22Rv1 (cell line): ENCODE measurements at regions not wholly inside any gene's neighbourhood (a gene's known extent, or its start where the extent isn't known, plus 50 kb on each side); places are given as distances from the start of the nearest gene placed in this dataset.
A peak's percentile ranks its signal among the peaks of the same experiment; 100 is the strongest.

Experiments
- H3K27ac ChIP-seq: fragments of 450-650 bp; 2 replicates; pipeline ENCODE4 v1.5.1; 2017
- ZFX ChIP-seq: fragments of 450-650 bp; IDR thresholded peaks from 2 replicates; pipeline ENCODE4 v1.6.1; 2017; ENCODE audit warnings: antibody characterized with exemption, borderline replicate concordance
- TF ChIP-seq, protein P1 (sequence below): fragments of 450-650 bp; IDR thresholded peaks from 2 replicates; pipeline ENCODE4 v1.5.1; 2017; ENCODE audit warnings: mild to moderate bottlenecking

DNA sequence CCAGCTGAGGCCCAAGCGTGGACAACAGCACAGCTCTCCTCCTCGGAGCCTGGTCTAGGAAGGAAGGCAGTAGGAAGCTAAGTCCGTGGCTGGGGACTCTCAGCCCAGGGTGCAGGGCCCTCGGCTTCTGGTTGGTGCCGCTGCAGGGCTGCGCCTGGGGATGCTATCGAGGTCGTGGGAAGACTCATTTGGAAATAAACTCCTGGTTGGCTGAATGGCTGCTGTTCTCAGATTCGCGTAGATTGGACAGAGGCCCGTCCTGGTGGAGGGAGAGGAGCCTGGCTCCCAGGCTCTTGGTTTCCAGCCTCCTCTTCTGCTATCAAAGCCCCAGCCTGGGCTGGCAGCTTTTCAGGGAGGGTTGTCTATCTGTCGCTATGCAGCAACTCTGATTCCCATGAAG, 152.6 kb upstream of the FZD8 start:
- TF ChIP-seq ZFX, result no peak
- TF ChIP-seq, protein P1, sequence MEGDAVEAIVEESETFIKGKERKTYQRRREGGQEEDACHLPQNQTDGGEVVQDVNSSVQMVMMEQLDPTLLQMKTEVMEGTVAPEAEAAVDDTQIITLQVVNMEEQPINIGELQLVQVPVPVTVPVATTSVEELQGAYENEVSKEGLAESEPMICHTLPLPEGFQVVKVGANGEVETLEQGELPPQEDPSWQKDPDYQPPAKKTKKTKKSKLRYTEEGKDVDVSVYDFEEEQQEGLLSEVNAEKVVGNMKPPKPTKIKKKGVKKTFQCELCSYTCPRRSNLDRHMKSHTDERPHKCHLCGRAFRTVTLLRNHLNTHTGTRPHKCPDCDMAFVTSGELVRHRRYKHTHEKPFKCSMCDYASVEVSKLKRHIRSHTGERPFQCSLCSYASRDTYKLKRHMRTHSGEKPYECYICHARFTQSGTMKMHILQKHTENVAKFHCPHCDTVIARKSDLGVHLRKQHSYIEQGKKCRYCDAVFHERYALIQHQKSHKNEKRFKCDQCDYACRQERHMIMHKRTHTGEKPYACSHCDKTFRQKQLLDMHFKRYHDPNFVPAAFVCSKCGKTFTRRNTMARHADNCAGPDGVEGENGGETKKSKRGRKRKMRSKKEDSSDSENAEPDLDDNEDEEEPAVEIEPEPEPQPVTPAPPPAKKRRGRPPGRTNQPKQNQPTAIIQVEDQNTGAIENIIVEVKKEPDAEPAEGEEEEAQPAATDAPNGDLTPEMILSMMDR, result no peak
- no peak overlapping the region for H3K27ac ChIP-seq

DNA sequence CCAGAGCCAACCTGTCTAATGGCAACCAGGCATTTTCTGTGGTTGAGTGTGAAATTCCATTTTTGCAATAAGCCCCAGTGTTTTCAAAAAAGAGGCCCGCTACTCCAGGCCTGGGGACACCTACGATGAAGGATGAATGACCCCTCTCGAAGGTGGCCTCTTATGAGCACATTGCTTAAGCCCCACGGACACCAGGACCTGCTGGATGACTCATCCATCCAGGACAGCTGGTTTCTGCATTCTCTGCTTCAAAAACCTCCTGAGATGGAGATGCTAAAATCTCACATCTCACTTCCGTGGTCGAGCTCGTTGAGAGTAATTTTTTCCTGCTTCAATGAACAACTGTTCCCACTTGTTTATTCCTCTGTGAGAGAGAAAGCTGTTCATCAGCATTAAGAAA, 150.2 kb upstream of the FZD8 start:
- TF ChIP-seq ZFX, result no peak
- H3K27ac ChIP-seq, result no peak overlapping the region

DNA sequence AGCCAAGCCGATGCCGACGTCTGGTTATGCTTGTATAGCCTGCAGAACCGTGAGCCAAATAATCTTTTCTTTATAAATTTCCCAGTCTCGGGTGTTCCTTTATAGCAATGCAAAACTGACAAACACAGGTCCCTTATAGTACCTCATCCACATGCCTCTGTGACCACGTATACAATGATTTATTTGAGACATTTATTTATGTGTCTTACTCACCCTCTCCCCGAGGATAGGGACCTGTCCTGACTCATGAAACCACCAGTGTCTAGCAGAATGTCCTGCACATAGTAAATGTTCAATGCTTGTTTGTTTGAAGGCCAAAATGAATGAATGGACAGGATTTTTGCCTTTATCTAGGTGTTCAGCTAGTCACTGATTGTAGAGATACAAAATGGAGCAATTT, 147.9 kb upstream of the FZD8 start:
- TF ChIP-seq ZFX, result no peak
- TF ChIP-seq, protein P1, result no peak
- H3K27ac ChIP-seq, result no peak overlapping the region

DNA sequence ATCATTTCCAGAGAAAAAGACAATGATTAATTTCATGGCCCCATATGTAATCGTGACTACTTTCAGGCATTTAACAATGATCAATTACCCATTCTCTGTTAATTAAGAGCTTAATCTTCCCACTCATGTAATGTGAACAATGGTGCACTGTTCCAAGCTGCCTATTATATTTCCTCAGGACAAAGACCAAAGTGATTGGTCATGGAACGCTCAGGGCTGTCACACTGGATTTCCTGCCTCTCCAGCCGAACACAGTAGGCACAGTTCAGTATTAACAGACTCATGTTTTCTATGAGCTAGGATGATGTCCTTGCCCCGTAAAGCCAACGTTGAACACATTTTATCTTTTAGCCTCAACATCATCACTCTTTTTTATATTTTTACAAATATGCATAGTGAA, 142.7 kb upstream of the FZD8 start:
- TF ChIP-seq, protein P1, result no peak
- TF ChIP-seq ZFX, result no peak
- no peak overlapping the region for H3K27ac ChIP-seq

DNA sequence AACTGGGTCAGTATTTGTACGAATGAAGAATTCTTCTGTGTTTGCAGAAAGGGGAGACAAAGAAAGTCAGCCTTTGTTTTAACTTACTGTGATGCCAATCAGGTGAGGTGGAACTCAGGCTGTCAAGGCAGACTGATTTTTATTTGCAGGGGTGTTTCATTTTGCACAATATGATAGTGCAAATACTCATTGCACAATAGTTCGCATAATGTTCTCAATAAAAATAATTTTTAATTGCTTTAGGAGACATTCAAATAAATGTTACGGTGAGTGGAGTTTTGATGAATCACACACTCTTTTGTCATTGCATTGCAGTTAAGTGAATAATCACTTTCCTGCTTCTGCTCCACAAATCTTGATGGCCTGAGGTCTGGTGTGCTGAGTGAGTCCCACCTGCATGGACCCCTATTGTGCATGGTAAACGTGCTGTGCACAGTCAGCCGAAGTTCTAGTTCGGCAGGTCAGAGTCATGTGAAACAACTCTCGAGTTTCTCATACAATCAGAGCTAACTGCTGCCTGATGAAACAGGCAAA, 141.3 kb upstream of the FZD8 start:
- TF ChIP-seq, protein P1, result no peak
- no peak for TF ChIP-seq ZFX
- peak overlapping the region; percentile 26; the same call in 1 of the 2 replicates for H3K27ac ChIP-seq

DNA sequence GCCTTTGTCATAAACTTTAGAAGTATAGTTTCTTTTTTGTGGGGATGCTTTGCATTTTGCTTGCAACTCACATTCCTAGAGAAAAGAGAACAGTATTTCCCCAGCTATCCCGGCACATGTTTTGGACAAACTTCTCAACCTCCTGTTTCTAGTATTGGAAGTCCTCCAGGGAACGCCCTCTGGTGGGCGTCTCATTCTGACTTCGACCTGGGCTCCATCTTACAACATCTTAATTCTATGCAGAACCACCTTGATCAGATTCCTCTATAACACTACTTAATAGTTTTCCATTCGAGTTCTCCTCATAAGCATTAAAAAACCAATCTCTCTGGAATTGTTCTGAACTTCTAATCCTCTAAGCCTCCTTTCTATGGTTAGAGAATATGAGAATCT, 139.5 kb upstream of the FZD8 start:
- no peak overlapping the region for H3K27ac ChIP-seq

DNA sequence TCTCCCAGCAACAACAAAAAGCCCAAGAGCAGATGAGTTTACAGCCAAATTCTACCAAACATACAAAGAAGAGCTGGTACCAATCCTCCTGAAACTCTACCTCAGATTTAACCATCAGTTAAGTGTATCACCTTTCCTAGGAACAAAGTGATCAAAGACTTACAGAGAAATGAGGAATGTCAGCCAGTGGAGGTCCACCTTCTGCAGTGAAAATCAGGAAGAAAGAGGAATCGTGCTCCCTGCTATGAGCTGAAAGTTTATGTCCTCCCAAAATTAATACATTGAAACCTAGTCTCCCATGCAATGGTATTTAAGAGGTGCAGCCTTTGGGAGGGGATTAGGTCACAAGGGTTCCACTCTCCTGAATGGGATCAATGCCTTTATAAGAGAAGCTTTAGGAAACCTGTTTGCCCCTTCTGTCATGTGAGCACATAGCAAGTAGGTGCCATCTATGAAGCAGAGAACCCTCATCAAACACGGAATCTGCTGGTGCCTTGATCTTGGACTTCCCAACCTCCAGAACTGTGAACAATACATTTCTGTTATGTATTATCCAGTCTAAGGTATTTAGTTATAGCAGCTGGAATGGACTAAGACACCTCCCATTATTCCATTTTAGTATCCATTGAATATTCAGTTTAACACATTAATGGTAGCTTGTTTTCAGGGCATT, 139.0 kb upstream of the FZD8 start:
- H3K27ac ChIP-seq, result no peak overlapping the region
- TF ChIP-seq, protein P1, result no peak
- TF ChIP-seq ZFX, result no peak

More for the DNA sequence above, 139.5 kb upstream of the FZD8 start:
- TF ChIP-seq ZFX, result no peak
- TF ChIP-seq, protein P1, result peak; percentile 44
